SW480 (cell line): ENCODE measurements at regions not wholly inside any gene's neighbourhood (a gene's known extent, or its start where the extent isn't known, plus 50 kb on each side); places are given as distances from the start of the nearest gene placed in this dataset.
"Not testable (repeated sequence)": the region's sequence is repeated elsewhere in the genome, so short reads cannot be mapped to it uniquely, and the experiment has no call there.

Source experiments
- DNase-seq: peaks from one replicate; pipeline ENCODE4 v3.0.0-alpha.2; 2016; ENCODE audit warnings: low spot score

GRCh38 chr2:173720306-173720705 lies 244.9 kb downstream of the SP3 start:
- DNase-seq: no peak

- no peak for DNase-seq
These were observed 230.4 kb downstream of the SP3 start for GRCh38 chr2:173734797-173735196.

- DNase-seq: not testable (repeated sequence)
These were observed 227.1 kb downstream of the SP3 start for GRCh38 chr2:173737954-173738575.

GRCh38 chr2:173739006-173739405 lies 226.2 kb downstream of the SP3 start:
- DNase-seq: no peak

- no peak for DNase-seq
These were observed 224.5 kb downstream of the SP3 start for GRCh38 chr2:173740639-173741038.

GRCh38 chr2:173741759-173742158 lies 223.4 kb downstream of the SP3 start:
- DNase-seq: no peak

GRCh38 chr2:173747035-173747434 lies 218.1 kb downstream of the SP3 start:
- DNase-seq: no peak

GRCh38 chr2:173749315-173749714 lies 215.9 kb downstream of the SP3 start:
- no peak for DNase-seq

GRCh38 chr2:173750353-173750801 lies 214.8 kb downstream of the SP3 start:
- DNase-seq: no peak

- no peak for DNase-seq
These were observed 214.3 kb downstream of the SP3 start for GRCh38 chr2:173750831-173751230.

- DNase-seq: no peak
These were observed 213.8 kb downstream of the SP3 start for GRCh38 chr2:173751245-173751975.

- DNase-seq: no peak
These were observed 213.0 kb downstream of the SP3 start for GRCh38 chr2:173752152-173752551.

GRCh38 chr2:173753441-173753840 lies 211.7 kb downstream of the SP3 start:
- DNase-seq: no peak

- no peak for DNase-seq
These were observed 211.0 kb downstream of the SP3 start for GRCh38 chr2:173754165-173754564.

GRCh38 chr2:173754837-173755236 lies 210.3 kb downstream of the SP3 start:
- DNase-seq: no peak

- DNase-seq: no peak
These were observed 209.4 kb downstream of the SP3 start for GRCh38 chr2:173755798-173756197.

- DNase-seq: no peak
These were observed 205.2 kb downstream of the SP3 start for GRCh38 chr2:173759959-173760358.

- DNase-seq: no peak
These were observed 204.6 kb downstream of the SP3 start for GRCh38 chr2:173760553-173760952.

- DNase-seq: no peak
These were observed 203.5 kb downstream of the SP3 start for GRCh38 chr2:173761603-173762119.

- no peak for DNase-seq
These were observed 203.0 kb downstream of the SP3 start for GRCh38 chr2:173762221-173762620.

GRCh38 chr2:173762864-173763263 lies 202.3 kb downstream of the SP3 start:
- DNase-seq: no peak

- DNase-seq: no peak
These were observed 201.5 kb downstream of the SP3 start for GRCh38 chr2:173763641-173764040.

GRCh38 chr2:173764094-173764493 lies 201.1 kb downstream of the SP3 start:
- DNase-seq: no peak
